ENCODE measurements at regions not wholly inside any gene's neighbourhood (a gene's known extent, or its start where the extent isn't known, plus 50 kb on each side); places are given as distances from the start of the nearest gene placed in this dataset.

DNA sequence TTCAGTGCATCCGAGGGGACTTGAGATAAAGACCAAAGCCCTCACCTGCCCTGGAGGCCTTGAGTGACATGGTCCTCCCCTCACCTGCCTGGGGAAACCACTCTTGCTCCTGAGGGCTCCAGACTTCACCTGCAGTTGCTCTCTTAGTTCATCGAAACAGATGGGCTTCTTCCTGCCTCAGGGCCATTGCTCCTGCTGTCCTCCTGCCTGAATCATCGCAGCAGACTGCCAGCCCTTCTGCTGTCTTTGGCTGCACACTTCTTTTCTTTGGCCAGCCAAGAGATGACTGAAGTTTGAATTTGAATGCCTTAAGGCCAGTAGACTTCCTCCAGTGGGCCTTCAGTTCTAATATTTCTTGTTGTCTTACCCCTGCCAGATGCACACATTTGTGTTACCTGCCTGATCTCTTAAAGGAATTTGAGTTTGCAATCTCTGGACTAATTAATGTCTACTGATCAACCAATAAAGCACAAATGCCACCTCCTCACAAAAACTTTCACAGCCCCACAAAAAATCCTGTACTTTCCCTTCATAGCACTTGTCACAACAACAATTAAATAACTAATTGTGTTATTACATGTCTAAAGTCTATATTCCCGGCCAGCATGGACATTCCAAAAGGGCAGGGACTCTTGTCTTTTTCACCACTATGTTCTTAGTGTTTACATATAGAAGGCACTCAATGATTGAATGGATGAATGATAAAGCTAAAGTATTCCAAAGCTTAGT is 56.7 kb upstream of the SGK1 start:
- DNase-seq, result no peak

DNA sequence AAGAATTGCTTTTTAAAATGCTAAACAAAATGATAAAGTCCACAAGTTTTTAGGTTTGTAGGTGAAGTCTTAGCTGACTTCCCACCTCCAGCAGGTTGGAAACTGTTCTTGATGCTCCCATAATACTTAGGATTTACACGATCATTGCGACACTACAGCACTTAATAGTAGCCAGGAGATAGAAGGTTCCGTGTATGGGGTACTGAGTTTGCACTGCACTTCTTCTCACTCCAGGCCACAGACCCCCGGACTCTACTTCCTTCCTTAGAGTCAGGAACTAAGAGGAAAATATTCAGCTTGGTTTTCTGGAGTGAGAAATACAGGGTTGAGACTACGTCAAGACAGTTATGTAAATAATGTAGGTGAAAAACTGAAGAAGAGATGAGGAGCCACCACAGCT is 56.1 kb upstream of the SGK1 start:
- DNase-seq, result no peak

DNA sequence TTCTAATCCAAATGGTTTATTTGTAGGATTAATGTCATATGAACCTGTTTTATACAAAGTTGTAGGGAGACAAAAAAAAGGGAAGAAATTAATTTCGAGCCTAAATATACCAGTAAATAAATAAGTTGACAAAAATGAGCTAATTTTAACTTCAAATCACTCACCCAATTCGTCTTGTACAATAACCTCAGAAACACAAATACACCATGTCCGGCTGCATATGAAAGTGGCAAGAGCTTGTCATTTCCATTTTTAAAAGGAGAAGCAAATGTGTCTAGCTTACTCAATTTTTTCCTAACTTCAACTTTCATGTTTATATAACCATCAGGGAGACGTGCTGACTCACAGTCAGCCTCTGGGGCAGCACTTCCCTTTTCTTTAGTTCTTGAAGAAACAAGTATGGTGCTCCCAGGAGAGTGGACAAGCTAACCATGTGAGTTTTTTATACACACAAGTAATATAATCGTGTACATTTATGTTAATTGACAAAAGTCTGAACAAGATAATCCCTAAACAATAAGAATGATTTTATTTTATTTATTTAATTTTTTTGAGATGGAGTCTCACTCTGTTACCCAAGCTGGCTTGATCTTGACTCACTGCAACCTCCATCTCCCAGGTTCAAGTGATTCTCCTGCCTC is 55.5 kb upstream of the SGK1 start:
- peak; percentile 95 for DNase-seq

DNA sequence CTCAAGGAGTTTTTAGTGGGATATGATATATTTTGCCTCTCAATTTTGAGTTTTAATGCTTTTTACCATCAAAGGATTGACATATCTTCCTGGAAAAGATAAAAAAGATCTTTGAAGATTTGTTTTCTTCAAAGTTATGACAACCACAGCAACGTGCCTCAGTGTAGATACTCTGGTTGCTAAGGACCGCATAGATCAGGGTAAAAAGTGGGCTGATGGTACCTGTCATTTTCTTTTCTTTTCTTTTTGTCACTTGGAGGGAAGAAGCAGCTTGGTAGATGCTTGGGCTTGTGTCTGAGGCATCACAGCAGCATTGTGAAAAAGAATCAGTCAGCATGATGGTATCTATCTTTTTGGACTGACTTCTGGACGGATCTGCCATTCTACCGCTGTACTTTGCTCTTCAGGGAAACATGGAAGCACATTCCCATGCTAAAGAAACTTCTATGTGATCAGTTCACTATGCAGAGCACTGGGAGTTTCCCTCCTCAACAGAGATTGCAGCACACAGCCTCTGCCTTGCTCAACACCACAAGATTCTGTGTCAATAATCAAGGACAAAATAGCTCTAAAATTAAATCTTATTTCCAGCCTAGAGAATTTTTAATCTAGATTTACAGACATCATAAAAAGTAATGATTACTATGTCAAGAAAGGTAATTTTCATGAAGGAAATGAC is 54.8 kb upstream of the SGK1 start:
- DNase-seq, result peak; percentile 68

DNA sequence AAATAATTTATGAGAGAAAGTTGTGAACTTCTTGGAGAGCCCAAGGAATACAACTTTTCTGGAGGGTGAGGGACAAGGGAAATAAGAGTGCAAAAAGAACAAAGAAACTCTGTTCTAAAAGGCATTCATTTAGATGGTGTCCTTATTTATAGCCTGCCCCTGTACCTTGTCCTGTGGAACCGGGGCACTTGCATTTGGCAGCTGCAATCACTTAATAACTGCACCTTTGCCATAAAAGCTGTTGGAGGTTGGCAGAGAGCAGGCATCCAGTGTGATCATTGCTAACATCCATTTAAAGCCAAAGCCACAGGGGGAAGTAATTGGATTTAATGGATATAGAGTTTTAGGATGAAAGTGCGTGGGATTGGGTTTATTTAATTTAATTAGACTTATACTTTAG is 50.8 kb upstream of the SGK1 start:
- DNase-seq, result no peak

All from OCI-M1 (cell line).